GM19468 (cell line): ENCODE measurements at regions not wholly inside any gene's neighbourhood (a gene's known extent, or its start where the extent isn't known, plus 50 kb on each side); places are given as distances from the start of the nearest gene placed in this dataset.

ENCODE experiments used
- ATAC-seq: cut with Tn5 transposase; IDR thresholded peaks from one replicate; pipeline ENCODE4 v1.9.1; 2021; ENCODE audit warnings: mild to moderate bottlenecking, moderate library complexity, moderate number of reproducible peaks; ENCODE audit not compliant: unreplicated experiment; ENCODE audit errors: extremely low read depth

GRCh38 chr15:31485431-31485830 lies 158.8 kb downstream of the KLF13 start:
- no peak for ATAC-seq

GRCh38 chr15:31485911-31486461 lies 159.4 kb downstream of the KLF13 start:
- no peak for ATAC-seq

- ATAC-seq = no peak
These were observed 159.9 kb downstream of the KLF13 start for GRCh38 chr15:31486506-31486905.

- no peak for ATAC-seq
These were observed 160.5 kb downstream of the KLF13 start for GRCh38 chr15:31486906-31487695.

- ATAC-seq = no peak
These were observed 161.3 kb downstream of the KLF13 start for GRCh38 chr15:31487811-31488436.

GRCh38 chr15:31488437-31489204 lies 162.0 kb downstream of the KLF13 start:
- ATAC-seq = no peak

GRCh38 chr15:31489281-31489680 lies 162.6 kb downstream of the KLF13 start:
- no peak for ATAC-seq

GRCh38 chr15:31489801-31490646 lies 163.4 kb downstream of the KLF13 start:
- ATAC-seq = no peak

GRCh38 chr15:31494786-31495185 lies 168.2 kb downstream of the KLF13 start:
- no peak for ATAC-seq

- ATAC-seq = no peak
These were observed 168.6 kb downstream of the KLF13 start for GRCh38 chr15:31495281-31495680.

GRCh38 chr15:31497838-31498237 lies 171.2 kb downstream of the KLF13 start:
- ATAC-seq = no peak

GRCh38 chr15:31498329-31498728 lies 171.7 kb downstream of the KLF13 start:
- ATAC-seq = no peak

- no peak for ATAC-seq
These were observed 172.1 kb downstream of the KLF13 start for GRCh38 chr15:31498756-31499155.

GRCh38 chr15:31499236-31499952 lies 172.8 kb downstream of the KLF13 start:
- ATAC-seq = no peak

- no peak for ATAC-seq
These were observed 173.5 kb downstream of the KLF13 start for GRCh38 chr15:31499953-31500765.

- ATAC-seq = no peak
These were observed 174.3 kb downstream of the KLF13 start for GRCh38 chr15:31500766-31501449.

GRCh38 chr15:31501536-31502157 lies 175.0 kb downstream of the KLF13 start:
- ATAC-seq = no peak
